Hepatocyte (in vitro differentiated cells): ENCODE measurements at regions not wholly inside any gene's neighbourhood (a gene's known extent, or its start where the extent isn't known, plus 50 kb on each side); places are given as distances from the start of the nearest gene placed in this dataset.

Experiments used
- EZH2 ChIP-seq: fragments of 200-600 bp; sonication (generic); IDR thresholded peaks from 2 replicates; pipeline ENCODE4 v1.6.1; 2016; ENCODE audit warnings: antibody characterized with exemption, mild to moderate bottlenecking, borderline replicate concordance
- EZH2phosphoT487 ChIP-seq: fragments of 200-600 bp; sonication (generic); IDR thresholded peaks from one replicate; pipeline ENCODE4 v1.6.1; 2018; ENCODE audit warnings: antibody characterized with exemption, mild to moderate bottlenecking, low read depth, moderate library complexity; ENCODE audit not compliant: unreplicated experiment, severe bottlenecking
- TF ChIP-seq, protein P1 (sequence below): fragments of 200-600 bp; sonication (generic); IDR thresholded peaks from 2 replicates; pipeline ENCODE4 v1.5.1; 2016; ENCODE audit warnings: antibody characterized with exemption, mild to moderate bottlenecking; ENCODE audit not compliant: poor library complexity

DNA sequence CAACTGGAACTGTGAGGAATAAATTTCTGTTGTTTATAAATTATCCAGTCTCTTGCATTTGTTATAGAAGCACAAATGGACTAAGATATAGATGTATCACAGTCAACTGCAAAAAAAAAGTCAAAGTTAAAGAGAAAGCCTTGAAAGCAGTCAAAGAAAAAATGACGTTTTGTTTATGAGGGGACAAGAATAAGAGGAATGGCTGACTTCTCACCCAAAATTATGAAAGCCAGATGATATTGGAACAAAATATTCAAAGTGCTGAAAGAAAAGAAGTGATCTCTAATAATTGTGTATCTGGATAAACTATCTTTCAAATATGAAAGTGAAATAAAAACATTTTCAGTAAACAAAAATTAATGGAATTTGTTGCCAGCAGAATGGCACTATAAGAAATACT, 171.8 kb upstream of the IGF1R start:
- TF ChIP-seq, protein P1, sequence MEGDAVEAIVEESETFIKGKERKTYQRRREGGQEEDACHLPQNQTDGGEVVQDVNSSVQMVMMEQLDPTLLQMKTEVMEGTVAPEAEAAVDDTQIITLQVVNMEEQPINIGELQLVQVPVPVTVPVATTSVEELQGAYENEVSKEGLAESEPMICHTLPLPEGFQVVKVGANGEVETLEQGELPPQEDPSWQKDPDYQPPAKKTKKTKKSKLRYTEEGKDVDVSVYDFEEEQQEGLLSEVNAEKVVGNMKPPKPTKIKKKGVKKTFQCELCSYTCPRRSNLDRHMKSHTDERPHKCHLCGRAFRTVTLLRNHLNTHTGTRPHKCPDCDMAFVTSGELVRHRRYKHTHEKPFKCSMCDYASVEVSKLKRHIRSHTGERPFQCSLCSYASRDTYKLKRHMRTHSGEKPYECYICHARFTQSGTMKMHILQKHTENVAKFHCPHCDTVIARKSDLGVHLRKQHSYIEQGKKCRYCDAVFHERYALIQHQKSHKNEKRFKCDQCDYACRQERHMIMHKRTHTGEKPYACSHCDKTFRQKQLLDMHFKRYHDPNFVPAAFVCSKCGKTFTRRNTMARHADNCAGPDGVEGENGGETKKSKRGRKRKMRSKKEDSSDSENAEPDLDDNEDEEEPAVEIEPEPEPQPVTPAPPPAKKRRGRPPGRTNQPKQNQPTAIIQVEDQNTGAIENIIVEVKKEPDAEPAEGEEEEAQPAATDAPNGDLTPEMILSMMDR = no peak
- TF ChIP-seq EZH2 = no peak
- no peak for TF ChIP-seq EZH2phosphoT487
